Fibroblast of peridontal ligament (primary cell): ENCODE measurements at regions not wholly inside any gene's neighbourhood (a gene's known extent, or its start where the extent isn't known, plus 50 kb on each side); places are given as distances from the start of the nearest gene placed in this dataset.

ENCODE experiments used
- DNase-seq: peaks from one replicate; pipeline ENCODE4 v3.0.0-alpha.2; 2010; ENCODE audit errors: extremely low read depth

DNA sequence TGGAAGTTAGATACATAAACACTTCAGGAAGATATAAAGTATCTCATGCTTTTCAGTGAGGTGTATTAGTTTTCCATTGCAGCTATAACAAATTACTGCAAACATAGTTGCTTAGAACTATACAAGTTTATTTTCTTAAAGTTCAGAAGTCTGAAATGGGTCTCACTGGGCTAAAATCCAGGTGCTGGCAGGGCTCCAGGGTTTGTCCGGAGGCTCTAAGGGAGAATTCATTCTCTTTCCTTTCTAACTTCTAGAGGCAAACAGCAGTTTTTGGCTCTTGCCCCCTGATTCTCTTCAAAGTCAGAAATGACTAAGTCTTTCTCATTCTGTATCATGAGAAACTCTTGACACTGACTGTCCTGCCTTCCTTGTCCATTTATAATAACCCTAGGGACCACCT is 138.8 kb downstream of the AASDHPPT start:
- peak; percentile 40 for DNase-seq

DNA sequence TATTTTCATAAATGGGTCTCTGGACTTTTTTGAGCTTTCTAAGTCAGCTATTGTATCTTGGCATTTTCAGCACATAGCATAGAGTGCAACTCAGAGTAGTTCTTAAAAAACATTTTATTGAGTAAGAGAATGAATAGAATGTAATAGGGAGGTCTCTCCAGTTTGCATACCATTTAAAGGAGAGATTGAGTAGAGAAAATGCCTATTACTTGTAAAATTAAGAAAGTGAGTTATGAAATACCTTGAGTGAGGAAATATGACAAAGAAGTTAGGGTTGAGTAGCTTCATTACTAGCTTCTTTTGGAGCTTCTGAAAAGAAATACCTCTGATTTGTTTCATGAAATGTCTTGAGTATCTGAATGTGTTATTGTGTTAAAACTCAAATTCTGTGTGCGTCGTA is 140.0 kb downstream of the AASDHPPT start:
- peak; percentile 40 for DNase-seq

DNA sequence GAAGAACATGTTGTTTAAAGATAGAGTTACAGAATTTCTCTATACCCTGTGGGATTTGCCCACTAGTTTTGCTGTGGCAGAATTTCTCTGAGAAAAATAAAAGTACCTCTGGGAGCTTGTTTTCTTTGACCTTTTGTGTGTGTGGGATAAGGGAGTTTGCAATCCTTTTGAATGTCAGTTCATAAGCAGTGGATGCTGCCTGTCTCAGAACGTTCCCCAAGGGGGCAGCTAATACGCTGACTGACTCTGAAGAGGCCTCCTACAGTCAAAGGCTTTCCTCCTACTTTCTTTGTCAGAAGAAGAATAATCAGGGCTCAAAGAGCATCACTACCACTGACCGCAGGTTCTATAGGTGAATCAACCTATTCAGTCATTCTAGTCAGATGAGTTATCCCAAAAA is 140.6 kb downstream of the AASDHPPT start:
- peak; percentile 8 for DNase-seq

DNA sequence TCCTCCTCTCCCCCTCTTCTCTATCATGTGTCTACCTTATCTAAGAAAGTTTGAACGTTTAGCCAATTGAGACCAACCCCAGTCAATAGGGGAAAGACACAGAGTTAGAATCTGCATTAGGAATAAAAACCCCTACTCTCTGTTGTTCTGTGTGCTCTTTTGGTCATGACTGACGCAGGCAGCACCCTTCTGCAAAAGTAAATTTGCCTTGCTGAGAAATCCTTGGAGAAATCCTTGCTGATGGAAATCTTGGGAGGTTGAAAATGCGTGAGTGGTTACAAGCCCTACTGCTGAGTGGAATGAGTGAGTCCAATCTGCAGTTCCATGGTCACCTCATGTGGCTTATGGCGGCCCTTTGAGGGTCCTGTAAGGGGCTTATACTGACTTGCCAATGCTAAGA is 145.2 kb downstream of the AASDHPPT start:
- DNase-seq, result no peak

DNA sequence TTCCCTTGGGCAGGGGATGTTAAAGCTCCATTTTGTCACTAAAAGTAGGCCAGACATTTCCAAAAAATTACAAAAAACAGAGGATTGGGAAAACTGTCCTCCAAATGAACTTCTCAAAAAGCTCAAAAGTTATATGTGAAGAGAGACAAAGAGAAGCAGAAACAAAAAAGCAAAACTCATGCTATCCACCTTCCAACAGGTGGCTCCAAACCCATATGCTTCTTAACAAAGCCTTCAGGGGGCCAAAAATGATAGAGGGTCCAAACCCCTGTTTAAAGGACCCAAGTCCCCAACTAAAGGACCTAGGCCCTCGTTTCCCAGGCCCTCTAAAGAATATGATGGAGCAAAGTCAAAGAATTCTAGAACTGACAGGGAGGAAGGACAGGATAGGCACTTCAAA is 146.7 kb downstream of the AASDHPPT start:
- no peak for DNase-seq

DNA sequence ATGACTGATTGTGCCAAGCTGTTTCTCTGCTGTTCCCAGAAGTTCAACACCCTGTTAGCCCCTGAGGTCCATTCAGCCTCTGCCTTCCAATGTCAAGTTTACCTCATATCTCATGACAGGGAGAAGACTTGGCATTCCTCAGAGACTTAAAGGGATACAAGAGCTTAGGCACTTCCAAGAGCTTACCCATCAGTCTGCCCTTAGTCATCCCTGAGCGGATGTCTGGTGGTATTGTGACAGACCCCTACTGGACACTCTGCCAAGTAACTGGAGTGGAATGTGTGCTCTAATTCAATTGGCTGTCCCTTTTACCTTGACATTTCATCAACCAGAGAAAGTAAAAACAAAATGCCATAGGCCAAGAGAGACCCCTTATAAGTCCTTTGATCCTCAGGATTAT is 151.5 kb downstream of the AASDHPPT start:
- DNase-seq, result no peak

DNA sequence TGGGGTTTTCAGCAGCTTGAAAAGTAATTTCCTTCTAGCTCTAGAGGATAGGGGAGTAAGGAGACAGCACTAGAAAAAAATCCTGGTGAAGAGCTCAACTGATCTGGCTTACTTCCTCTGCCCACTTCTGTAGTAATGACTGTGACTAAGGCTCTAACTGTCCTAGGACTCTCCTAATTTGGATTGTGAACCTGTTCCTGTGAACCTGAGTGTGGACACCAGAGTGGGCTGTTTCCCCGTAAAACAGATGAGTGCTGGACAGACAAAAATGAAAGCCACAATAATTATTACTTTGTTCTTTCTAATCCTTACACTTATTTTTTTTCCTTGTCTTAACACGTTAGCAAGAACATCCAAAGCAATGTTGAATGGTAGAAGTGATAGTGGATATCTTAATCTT is 154.1 kb downstream of the AASDHPPT start:
- peak; percentile 54 for DNase-seq

DNA sequence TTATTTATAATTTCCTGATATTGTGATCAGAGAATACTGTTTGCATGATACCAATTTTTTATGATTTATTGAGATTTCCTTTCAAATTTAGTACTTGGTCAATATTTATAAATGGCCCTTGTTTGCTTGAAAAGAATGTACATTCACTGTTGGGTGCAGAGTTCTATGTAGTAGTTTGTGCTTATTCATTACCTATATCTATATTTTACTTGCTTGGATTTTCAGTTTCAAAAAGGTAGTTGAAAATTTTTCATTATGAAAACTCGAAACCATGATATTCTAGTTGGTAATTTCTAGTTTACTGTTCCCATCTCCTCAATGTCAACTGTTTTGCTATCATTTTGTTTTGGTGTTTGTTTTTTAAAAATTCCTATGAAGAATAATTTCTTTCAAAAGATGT is 155.7 kb downstream of the AASDHPPT start:
- no peak for DNase-seq

DNA sequence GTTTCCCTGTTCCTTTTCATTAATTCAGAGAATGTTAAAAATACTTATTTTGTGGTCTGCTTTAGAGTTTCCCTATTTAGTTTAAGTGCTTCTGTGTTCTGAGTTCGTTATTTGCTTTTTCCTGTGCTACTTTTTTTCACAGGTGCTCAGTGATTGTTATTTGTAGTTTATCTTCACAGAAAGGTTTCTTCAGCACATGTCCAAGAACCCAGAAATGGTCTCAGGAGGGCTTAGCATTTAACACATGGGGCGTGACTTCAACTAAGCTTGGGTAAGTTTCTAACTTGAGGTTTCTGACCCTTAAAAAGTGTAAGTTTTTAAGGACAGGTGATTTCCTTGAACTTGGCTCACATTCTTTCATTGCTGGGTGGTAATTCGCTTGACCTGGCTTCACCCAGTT is 157.3 kb downstream of the AASDHPPT start:
- no peak for DNase-seq

DNA sequence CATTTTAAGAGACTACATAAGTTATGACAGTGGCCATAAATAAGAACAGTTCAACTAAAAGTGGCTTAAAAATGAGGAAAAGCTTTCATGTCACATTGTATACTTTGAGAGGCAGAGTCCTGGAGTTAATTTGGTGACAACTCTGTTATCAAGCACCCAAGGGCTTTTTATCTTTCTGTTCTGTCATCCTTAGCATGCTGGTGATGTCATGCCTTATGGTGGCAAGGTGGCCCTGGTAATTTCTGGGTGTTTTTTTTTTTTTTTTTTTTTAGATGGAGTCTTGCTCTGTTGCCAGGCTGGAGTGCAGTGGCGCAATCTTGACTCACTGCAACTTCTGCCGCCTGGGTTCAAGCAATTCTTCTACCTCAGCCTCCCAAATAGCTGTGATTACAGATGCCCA is 158.8 kb downstream of the AASDHPPT start:
- no peak for DNase-seq

DNA sequence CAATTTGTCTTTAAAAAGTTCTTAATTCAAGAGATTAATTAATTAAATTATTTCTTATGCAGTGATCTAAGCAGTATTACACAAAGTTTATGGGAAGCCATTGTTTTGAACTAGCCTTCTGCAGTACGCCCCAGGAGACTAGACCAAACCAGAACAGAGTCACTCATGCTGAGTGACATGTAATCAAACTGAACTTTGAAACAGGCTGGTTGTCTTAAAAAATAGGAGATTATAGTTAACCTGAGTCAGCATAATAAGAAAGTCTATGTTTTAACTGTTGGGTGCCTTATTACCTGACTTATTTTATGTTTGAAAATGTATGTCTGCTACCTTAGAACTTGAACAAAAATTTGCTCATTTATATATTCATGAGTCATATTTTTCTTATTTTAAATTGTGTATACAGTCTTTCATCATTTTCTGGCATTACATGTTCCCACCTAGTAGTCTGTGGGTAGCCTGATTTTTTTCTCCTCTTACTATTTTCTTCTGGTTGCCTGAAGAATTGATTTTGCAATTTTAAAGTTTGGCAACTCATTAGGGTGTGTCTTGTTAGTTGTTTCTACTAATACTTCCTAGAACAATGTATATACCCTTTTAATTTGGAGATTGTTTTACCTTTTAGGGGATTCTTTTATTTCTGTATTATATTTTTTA is 161.4 kb downstream of the AASDHPPT start:
- DNase-seq, result no peak

DNA sequence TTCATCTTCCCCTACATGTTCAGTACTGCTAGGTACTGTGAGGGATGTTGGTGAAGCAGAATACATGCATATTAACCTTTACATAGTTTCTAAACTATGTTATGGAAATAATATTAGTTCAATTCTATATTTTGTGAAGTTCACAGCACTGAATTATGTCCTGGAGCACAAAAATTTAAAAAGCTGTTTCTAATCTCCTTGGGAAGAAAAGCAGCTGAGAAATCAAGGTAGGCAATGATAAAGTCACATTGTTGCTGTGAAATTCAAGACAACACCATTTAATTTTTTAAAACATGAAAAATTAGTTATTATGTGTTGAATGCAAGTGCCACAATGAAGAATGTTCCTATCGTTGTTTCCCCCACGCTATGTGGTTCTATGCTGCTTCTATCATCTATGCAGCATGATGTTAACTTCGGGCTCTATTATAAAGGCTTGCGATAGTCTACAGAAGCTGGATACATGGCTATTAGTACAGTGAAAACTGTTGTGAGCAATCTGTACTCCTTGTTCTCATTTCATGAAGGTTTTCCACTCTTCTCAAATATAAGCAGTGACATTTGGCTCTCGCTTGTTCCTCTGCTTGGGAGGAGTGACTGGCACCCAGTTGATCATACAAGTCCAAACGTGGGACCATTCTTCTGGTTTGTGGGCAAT is 164.3 kb downstream of the AASDHPPT start:
- no peak for DNase-seq

DNA sequence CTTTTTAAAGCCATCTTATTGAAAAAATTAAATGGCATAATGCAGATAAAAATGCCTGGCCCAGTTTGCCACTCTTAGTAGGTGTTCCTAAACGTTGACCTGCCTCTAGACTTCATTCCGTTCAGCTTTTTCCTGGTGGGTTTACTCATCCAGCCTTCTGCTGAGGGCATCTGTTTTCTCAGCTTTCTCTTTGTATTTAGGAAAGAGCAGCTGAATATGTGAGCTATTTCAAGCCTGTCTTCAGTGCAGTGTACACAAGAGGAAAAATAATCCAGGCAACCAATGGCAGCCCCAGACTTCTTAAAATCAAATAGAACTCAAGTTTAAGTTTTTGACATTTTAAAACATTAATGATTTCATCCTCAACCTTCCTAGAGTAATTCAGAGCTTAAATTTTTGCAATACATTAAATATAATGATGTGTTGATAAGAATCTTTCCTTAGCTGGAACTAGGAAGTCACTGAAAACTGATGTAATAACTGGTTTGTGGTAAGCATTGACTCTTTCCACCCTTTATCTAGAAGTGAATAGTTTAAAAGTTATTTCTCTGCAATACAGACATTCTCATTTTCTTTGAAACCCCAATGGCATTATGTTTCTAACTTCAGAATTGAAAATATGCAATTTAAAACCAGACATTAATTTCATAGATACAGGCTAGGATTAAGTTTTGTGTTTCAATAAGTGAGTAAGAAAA is 165.4 kb downstream of the AASDHPPT start:
- DNase-seq, result peak; percentile 27

DNA sequence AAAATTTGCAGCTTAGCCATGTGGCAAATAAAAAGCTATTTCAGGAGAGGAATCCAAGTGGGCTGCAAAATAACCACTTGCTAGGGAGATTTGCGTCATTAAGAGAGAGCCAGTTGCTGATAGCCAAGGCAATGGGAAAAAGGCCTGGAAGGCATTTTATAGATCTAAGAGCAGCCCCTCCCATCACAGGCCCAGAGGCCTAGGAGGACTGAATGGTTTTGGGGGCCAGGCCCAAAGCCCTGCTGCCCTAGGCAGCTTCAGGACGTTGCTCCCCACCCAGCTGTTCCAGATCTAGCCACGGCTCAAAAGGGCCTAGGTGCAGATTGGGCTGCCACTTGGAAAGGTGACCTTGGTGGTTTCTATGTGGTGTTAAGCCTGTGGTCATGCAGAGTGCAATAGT is 169.0 kb downstream of the AASDHPPT start:
- DNase-seq, result no peak

DNA sequence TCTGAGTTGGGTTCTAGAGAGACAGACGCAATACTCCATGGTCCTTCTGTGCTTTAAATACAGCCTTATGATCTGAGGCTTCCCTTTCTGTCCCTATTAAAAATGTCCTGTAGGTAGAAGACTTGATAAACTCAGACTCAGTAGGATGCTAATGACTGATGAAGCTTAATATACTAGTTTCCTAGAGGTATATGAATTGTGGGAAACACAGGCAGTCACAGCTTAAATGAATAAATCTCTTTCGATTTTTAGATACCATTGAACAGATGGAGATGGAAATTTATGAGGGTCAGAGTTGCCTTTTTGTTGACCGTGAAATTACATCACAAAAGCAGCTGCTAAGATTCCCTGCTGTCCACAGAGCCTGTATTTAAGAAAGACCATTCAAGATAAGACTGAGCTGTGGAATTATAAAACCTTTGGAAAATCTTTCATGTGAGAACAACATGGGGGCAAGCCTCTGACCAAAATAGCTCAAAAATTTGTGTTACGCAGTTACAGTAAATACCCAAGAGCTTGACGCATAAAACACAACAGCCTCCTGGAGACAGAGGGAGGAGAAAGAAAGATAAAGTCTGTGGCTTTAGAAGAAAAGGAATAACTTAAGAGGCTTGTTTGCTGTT is 172.3 kb downstream of the AASDHPPT start:
- DNase-seq, result no peak

DNA sequence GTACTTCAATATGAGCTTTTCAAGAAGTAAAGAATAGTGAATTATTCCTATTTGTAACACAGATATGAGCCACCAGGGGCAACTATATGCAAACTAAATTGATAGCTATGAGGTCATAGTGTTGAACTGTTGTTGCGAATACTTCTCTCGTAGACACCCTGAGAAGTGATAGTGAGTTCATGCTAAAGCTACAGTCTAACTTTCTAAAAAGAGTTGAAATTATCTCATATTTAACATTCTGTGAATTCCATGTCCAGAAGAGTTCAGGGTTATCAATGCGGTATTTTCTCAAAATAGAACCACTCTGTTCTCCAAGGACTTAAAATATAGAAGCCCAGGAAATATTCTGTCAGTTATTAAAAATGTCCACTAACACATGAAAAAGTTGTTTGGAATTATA is 185.4 kb downstream of the AASDHPPT start:
- no peak for DNase-seq

DNA sequence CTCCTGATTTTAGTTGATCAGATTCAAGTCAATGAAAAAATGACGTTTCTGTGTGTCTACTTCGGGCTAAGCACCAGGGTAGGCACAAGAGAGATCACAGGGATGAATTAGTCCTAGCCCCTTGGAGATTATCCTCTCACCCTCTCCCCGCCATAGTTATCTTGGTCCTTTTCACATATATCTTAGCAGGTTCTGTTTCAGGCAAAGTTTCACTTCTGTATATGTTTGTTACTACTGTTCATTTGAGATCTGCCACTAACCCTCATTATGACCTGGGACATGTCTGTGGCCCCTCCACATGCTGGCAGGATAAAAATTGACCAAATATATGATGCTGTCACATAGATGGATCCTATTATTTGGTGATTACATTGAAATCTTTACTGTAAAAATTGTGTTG is 186.1 kb downstream of the AASDHPPT start:
- no peak for DNase-seq

DNA sequence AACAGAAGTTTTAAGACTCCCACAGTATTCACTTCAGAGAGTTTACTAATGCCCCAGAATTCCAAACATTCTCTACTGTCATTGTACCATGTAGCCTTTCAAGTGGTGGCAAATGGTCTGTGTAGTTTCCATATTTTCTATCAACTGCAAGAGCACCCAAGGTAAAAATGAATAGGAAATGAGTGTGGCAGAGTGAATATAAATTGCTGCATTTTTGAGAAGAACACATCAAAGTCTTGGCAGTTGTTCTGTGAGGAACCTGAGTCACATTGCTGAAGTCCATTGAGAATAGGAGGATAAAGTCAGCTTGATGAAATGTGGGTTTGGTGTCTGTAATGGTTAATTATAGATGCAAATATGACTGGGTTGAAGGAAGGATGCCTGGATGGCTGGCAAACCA is 193.6 kb downstream of the AASDHPPT start:
- DNase-seq, result no peak

DNA sequence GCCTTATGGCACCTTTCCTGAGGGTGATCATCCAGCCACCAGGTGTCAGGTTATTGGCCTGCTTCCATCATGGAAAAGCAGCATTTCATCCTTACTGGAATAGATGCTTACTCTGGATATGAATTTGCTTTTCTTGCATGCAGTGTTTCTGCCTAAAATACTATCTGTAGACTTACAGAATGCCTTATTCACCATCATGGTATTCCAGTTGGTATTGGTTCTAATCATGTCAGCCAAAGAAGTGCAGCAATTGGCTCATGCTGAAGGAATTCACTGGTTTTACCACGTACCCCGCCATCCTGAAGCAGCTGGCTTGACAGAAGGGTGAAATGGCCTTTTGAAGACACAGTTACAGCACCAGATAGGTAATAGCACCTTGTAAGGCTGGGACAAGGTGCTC is 194.2 kb downstream of the AASDHPPT start:
- DNase-seq, result peak; percentile 30

DNA sequence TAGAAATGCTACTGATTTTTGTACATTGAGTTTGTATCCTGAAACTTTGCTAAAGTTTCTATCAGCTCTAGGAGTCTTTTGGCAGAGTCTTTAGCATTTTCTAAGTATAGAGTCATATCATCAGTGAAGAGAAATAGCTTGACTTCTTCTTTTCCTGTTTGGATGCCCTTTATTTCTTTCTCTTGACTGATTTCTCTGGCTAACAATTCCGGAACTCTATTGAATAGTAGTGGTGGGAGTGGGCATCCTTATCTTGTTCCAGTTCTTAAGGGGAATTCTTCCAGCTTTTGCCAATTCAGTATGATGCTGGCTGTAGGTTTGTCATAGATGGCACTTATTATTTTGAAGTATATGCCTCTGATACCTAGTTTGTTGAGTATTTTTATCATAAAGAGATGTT is 197.7 kb downstream of the AASDHPPT start:
- DNase-seq, result no peak

DNA sequence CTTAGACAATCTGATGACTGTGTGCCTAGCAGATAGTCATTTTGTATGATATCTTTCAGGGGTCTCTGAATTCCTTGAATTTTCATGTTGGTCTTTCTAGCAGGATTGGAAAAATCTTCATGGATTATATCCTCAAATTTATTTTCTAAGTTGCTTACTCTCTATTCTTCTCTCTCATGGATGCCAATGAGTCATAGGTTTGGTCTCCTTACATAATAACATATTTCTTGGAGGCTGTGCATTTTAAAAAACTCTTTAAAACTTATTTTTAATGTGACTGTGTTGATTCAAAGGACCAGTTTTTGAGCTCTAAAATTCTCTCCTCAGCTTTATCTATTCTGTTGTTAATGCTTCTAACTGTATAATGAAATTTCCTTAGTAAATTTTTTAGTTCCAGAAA is 198.7 kb downstream of the AASDHPPT start:
- DNase-seq, result peak; percentile 64

DNA sequence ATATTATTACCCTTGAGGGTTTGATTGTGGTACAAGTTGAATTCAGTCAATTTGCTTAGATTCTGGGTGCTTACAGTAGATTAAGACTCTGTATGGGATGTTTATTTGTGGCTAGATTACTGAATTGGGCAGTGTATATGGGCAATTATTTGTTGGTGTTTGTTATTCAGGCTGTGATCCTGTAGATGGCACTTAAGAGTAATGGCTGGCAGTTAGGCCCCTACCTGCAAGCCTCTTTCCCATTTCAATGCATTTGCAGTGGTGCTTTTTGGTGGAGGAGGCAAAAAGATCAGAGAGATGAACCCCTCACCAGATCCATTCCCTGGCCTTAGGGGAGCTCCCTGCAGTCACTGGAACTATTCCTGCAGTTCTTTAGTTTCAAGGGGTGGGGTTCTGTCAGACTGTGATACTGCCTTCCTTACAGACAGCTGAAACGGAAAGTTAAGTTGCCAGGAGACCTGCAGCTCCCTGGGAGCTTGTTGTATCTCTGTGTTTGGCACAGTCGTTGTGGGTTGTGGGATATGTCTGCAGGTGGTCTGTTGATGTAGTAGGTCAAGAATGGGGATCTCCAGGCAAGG is 199.5 kb downstream of the AASDHPPT start:
- peak; percentile 30 for DNase-seq
